ENCODE measurements at regions not wholly inside any gene's neighbourhood (a gene's known extent, or its start where the extent isn't known, plus 50 kb on each side); places are given as distances from the start of the nearest gene placed in this dataset.

DNA sequence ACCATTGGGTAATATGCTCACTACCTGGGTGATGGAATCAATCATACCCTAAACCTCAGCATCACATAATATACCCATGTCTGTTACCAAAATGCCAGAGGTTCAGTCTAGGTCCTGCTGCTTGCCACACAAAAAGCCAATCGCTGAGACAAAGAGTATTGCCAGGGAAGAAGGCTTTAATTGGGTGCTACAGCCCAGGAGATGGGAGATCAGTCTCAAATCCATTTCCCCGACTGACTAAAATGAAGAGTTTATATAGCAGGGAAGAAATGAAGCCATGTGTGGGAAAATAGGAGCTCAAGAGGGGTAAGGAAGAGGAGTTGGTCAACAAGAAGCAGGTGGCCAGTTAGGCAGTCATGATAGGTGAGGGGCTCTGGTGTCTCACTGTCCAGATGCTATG lies 149.6 kb downstream of the QRSL1 start:
- TF ChIP-seq, protein P1, sequence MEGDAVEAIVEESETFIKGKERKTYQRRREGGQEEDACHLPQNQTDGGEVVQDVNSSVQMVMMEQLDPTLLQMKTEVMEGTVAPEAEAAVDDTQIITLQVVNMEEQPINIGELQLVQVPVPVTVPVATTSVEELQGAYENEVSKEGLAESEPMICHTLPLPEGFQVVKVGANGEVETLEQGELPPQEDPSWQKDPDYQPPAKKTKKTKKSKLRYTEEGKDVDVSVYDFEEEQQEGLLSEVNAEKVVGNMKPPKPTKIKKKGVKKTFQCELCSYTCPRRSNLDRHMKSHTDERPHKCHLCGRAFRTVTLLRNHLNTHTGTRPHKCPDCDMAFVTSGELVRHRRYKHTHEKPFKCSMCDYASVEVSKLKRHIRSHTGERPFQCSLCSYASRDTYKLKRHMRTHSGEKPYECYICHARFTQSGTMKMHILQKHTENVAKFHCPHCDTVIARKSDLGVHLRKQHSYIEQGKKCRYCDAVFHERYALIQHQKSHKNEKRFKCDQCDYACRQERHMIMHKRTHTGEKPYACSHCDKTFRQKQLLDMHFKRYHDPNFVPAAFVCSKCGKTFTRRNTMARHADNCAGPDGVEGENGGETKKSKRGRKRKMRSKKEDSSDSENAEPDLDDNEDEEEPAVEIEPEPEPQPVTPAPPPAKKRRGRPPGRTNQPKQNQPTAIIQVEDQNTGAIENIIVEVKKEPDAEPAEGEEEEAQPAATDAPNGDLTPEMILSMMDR (IDR thresholded peaks at IDR 0.05; ENCODE audit: low read depth, low read length, missing input control) = no peak
- no peak for TF ChIP-seq JUND (IDR thresholded peaks at IDR 0.05)
- TF ChIP-seq SP1 (IDR thresholded peaks at IDR 0.05) = no peak
